HepG2 (cell line): ENCODE measurements at regions not wholly inside any gene's neighbourhood (a gene's known extent, or its start where the extent isn't known, plus 50 kb on each side); places are given as distances from the start of the nearest gene placed in this dataset.

Experiments used
- AKAP8 ChIP-seq: sonication (generic); formaldehyde crosslinking; IDR thresholded peaks from 2 replicates; pipeline ENCODE4 v1.5.1; 2020; ENCODE audit warnings: mild to moderate bottlenecking, missing genetic modification reagents
- PRMT3 ChIP-seq: sonication (generic); formaldehyde crosslinking; IDR thresholded peaks from 2 replicates; pipeline ENCODE4 v1.8.1; 2022; ENCODE audit warnings: low read depth, mild to moderate bottlenecking, moderate library complexity, missing genetic modification reagents, borderline replicate concordance
- RBAK ChIP-seq: sonication (generic); formaldehyde crosslinking; IDR thresholded peaks from 2 replicates; pipeline ENCODE4 v1.5.1; 2020; ENCODE audit warnings: mild to moderate bottlenecking, missing genetic modification reagents
- ZBED4 ChIP-seq: sonication (generic); formaldehyde crosslinking; IDR thresholded peaks from 2 replicates; pipeline ENCODE4 v1.4.0; 2020; ENCODE audit warnings: missing genetic modification reagents, borderline replicate concordance
- TF ChIP-seq, protein P1 (sequence below): sonication (generic); formaldehyde crosslinking; IDR thresholded peaks from one replicate; pipeline ENCODE4 v1.5.1; 2020; ENCODE audit warnings: mild to moderate bottlenecking, missing genetic modification reagents; ENCODE audit errors: not compliant biosample characterization
- TF ChIP-seq, protein P2 (sequence below): sonication (generic); formaldehyde crosslinking; conservative IDR thresholded peaks from 2 replicates; pipeline ENCODE4 v1.8.1; 2023; ENCODE audit warnings: missing genetic modification reagents
- TF ChIP-seq, protein P3 (sequence below): sonication (generic); formaldehyde crosslinking; IDR thresholded peaks from 2 replicates; pipeline ENCODE4 v1.4.0; 2020; ENCODE audit warnings: missing genetic modification reagents
- TF ChIP-seq, protein P4 (sequence below): sonication (generic); formaldehyde crosslinking; IDR thresholded peaks from 2 replicates; pipeline ENCODE4 v1.4.0; 2020; ENCODE audit warnings: missing genetic modification reagents, borderline replicate concordance

- TF ChIP-seq, protein P1, sequence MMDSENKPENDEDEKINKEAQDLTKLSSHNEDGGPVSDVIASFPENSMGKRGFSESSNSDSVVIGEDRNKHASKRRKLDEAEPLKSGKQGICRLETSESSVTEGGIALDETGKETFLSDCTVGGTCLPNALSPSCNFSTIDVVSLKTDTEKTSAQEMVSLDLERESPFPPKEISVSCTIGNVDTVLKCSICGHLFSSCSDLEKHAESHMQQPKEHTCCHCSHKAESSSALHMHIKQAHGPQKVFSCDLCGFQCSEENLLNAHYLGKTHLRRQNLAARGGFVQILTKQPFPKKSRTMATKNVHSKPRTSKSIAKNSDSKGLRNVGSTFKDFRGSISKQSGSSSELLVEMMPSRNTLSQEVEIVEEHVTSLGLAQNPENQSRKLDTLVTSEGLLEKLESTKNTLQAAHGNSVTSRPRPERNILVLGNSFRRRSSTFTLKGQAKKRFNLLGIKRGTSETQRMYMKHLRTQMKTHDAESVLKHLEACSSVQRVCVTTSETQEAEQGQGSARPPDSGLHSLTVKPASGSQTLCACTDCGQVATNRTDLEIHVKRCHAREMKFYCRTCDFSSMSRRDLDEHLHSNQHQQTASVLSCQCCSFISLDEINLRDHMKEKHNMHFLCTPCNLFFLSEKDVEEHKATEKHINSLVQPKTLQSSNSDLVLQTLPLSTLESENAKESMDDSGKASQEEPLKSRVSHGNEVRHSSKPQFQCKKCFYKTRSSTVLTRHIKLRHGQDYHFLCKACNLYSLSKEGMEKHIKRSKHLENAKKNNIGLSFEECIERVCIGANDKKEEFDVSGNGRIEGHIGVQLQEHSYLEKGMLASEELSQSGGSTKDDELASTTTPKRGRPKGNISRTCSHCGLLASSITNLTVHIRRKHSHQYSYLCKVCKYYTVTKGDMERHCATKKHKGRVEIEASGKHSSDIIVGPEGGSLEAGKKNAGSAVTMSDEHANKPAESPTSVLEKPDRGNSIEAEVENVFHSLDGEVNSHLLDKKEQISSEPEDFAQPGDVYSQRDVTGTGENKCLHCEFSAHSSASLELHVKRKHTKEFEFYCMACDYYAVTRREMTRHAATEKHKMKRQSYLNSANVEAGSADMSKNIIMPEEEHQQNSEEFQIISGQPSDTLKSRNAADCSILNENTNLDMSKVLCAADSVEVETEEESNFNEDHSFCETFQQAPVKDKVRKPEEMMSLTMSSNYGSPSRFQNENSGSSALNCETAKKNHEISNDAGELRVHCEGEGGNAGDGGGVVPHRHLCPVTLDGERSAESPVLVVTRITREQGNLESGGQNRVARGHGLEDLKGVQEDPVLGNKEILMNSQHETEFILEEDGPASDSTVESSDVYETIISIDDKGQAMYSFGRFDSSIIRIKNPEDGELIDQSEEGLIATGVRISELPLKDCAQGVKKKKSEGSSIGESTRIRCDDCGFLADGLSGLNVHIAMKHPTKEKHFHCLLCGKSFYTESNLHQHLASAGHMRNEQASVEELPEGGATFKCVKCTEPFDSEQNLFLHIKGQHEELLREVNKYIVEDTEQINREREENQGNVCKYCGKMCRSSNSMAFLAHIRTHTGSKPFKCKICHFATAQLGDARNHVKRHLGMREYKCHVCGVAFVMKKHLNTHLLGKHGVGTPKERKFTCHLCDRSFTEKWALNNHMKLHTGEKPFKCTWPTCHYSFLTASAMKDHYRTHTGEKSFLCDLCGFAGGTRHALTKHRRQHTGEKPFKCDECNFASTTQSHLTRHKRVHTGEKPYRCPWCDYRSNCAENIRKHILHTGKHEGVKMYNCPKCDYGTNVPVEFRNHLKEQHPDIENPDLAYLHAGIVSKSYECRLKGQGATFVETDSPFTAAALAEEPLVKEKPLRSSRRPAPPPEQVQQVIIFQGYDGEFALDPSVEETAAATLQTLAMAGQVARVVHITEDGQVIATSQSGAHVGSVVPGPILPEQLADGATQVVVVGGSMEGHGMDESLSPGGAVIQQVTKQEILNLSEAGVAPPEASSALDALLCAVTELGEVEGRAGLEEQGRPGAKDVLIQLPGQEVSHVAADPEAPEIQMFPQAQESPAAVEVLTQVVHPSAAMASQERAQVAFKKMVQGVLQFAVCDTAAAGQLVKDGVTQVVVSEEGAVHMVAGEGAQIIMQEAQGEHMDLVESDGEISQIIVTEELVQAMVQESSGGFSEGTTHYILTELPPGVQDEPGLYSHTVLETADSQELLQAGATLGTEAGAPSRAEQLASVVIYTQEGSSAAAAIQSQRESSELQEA = peak; percentile 52
- TF ChIP-seq PRMT3 (CRISPR knock-in tag) (no peak), RBAK (CRISPR knock-in tag) (peak; percentile 57; the same call in 1 of the 2 replicates), ZBED4 (peak; percentile 76; the same call in 1 of the 2 replicates), AKAP8 (CRISPR knock-in tag) (0 out of 2 replicates have a peak, but pooled peaks have one; percentile 68)
- TF ChIP-seq, protein P2, sequence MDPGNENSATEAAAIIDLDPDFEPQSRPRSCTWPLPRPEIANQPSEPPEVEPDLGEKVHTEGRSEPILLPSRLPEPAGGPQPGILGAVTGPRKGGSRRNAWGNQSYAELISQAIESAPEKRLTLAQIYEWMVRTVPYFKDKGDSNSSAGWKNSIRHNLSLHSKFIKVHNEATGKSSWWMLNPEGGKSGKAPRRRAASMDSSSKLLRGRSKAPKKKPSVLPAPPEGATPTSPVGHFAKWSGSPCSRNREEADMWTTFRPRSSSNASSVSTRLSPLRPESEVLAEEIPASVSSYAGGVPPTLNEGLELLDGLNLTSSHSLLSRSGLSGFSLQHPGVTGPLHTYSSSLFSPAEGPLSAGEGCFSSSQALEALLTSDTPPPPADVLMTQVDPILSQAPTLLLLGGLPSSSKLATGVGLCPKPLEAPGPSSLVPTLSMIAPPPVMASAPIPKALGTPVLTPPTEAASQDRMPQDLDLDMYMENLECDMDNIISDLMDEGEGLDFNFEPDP (CRISPR knock-in tag) = 0 out of 2 replicates have a peak, but pooled peaks have one; percentile 73
- TF ChIP-seq, protein P3, sequence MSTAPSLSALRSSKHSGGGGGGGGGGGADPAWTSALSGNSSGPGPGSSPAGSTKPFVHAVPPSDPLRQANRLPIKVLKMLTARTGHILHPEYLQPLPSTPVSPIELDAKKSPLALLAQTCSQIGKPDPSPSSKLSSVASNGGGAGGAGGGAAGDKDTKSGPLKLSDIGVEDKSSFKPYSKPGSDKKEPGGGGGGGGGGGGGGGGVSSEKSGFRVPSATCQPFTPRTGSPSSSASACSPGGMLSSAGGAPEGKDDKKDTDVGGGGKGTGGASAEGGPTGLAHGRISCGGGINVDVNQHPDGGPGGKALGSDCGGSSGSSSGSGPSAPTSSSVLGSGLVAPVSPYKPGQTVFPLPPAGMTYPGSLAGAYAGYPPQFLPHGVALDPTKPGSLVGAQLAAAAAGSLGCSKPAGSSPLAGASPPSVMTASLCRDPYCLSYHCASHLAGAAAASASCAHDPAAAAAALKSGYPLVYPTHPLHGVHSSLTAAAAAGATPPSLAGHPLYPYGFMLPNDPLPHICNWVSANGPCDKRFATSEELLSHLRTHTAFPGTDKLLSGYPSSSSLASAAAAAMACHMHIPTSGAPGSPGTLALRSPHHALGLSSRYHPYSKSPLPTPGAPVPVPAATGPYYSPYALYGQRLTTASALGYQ (CRISPR knock-in tag) = peak; percentile 96
- TF ChIP-seq, protein P4, sequence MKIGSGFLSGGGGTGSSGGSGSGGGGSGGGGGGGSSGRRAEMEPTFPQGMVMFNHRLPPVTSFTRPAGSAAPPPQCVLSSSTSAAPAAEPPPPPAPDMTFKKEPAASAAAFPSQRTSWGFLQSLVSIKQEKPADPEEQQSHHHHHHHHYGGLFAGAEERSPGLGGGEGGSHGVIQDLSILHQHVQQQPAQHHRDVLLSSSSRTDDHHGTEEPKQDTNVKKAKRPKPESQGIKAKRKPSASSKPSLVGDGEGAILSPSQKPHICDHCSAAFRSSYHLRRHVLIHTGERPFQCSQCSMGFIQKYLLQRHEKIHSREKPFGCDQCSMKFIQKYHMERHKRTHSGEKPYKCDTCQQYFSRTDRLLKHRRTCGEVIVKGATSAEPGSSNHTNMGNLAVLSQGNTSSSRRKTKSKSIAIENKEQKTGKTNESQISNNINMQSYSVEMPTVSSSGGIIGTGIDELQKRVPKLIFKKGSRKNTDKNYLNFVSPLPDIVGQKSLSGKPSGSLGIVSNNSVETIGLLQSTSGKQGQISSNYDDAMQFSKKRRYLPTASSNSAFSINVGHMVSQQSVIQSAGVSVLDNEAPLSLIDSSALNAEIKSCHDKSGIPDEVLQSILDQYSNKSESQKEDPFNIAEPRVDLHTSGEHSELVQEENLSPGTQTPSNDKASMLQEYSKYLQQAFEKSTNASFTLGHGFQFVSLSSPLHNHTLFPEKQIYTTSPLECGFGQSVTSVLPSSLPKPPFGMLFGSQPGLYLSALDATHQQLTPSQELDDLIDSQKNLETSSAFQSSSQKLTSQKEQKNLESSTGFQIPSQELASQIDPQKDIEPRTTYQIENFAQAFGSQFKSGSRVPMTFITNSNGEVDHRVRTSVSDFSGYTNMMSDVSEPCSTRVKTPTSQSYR = peak; percentile 78; the same call in 1 of the 2 replicates
These were observed 94.0 kb upstream of the PEG3 start (continued) for GRCh38 chr19:56934438-56935090.
